ENCODE measurements at regions not wholly inside any gene's neighbourhood (a gene's known extent, or its start where the extent isn't known, plus 50 kb on each side); places are given as distances from the start of the nearest gene placed in this dataset.

DNA sequence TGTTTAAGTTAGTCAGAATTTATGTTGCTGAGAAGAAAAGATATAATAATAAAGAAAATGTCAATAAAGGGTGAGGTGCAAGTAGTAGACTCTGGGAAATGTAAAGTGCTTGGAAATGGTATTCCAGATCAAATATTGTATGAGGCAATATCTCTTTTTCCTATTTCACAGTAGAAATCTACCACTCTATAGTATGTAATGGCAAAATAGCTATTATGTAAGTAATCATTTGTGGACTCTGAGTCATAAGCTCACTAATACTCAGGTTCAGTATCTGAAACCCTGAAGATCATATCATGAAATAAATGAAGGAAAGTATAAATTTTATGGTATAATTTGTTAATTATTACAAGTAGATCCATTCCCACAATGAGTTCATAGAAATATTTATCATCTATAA is 322.1 kb downstream of the PYDC2 start:
- TF ChIP-seq, protein P1, sequence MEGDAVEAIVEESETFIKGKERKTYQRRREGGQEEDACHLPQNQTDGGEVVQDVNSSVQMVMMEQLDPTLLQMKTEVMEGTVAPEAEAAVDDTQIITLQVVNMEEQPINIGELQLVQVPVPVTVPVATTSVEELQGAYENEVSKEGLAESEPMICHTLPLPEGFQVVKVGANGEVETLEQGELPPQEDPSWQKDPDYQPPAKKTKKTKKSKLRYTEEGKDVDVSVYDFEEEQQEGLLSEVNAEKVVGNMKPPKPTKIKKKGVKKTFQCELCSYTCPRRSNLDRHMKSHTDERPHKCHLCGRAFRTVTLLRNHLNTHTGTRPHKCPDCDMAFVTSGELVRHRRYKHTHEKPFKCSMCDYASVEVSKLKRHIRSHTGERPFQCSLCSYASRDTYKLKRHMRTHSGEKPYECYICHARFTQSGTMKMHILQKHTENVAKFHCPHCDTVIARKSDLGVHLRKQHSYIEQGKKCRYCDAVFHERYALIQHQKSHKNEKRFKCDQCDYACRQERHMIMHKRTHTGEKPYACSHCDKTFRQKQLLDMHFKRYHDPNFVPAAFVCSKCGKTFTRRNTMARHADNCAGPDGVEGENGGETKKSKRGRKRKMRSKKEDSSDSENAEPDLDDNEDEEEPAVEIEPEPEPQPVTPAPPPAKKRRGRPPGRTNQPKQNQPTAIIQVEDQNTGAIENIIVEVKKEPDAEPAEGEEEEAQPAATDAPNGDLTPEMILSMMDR (IDR thresholded peaks at IDR 0.05) = no peak
- TF ChIP-seq, protein P2, sequence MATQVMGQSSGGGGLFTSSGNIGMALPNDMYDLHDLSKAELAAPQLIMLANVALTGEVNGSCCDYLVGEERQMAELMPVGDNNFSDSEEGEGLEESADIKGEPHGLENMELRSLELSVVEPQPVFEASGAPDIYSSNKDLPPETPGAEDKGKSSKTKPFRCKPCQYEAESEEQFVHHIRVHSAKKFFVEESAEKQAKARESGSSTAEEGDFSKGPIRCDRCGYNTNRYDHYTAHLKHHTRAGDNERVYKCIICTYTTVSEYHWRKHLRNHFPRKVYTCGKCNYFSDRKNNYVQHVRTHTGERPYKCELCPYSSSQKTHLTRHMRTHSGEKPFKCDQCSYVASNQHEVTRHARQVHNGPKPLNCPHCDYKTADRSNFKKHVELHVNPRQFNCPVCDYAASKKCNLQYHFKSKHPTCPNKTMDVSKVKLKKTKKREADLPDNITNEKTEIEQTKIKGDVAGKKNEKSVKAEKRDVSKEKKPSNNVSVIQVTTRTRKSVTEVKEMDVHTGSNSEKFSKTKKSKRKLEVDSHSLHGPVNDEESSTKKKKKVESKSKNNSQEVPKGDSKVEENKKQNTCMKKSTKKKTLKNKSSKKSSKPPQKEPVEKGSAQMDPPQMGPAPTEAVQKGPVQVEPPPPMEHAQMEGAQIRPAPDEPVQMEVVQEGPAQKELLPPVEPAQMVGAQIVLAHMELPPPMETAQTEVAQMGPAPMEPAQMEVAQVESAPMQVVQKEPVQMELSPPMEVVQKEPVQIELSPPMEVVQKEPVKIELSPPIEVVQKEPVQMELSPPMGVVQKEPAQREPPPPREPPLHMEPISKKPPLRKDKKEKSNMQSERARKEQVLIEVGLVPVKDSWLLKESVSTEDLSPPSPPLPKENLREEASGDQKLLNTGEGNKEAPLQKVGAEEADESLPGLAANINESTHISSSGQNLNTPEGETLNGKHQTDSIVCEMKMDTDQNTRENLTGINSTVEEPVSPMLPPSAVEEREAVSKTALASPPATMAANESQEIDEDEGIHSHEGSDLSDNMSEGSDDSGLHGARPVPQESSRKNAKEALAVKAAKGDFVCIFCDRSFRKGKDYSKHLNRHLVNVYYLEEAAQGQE (IDR thresholded peaks at IDR 0.05; ENCODE audit: insufficient read depth in 1 of 2, low read depth in 2 of 2, low read length in 1 of 2) = no peak

Measured in Panc1 (cell line).